ENCODE measurements at regions not wholly inside any gene's neighbourhood (a gene's known extent, or its start where the extent isn't known, plus 50 kb on each side); places are given as distances from the start of the nearest gene placed in this dataset.
"Not testable (repeated sequence)": the region's sequence is repeated elsewhere in the genome, so short reads cannot be mapped to it uniquely, and the experiment has no call there.

- not testable (repeated sequence) for DNase-seq (ENCODE audit: low read depth in 1 of 2, low spot score in 1 of 2); H3K27me3 ChIP-seq (ENCODE audit: insufficient read depth, poor library complexity, severe bottlenecking); H3K4me3 ChIP-seq (replicated peaks; ENCODE audit: insufficient read depth, low read length); H3K27ac ChIP-seq (replicated peaks)
These were observed 59.0 kb upstream of the NUTM2F start for GRCh38 chr9:94387338-94388010.

GRCh38 chr9:94388011-94388406 lies 59.6 kb upstream of the NUTM2F start:
- not testable (repeated sequence) for DNase-seq (ENCODE audit: low read depth in 1 of 2, low spot score in 1 of 2); H3K27me3 ChIP-seq (ENCODE audit: insufficient read depth, poor library complexity, severe bottlenecking); H3K27ac ChIP-seq (replicated peaks); H3K4me3 ChIP-seq (replicated peaks; ENCODE audit: insufficient read depth, low read length)

- not testable (repeated sequence) for H3K4me3 ChIP-seq (replicated peaks; ENCODE audit: insufficient read depth, low read length); H3K27ac ChIP-seq (replicated peaks); H3K27me3 ChIP-seq (ENCODE audit: insufficient read depth, poor library complexity, severe bottlenecking); DNase-seq (ENCODE audit: low read depth in 1 of 2, low spot score in 1 of 2)
These were observed 62.1 kb upstream of the NUTM2F start for GRCh38 chr9:94390425-94391098.

- not testable (repeated sequence) for H3K27me3 ChIP-seq (ENCODE audit: insufficient read depth, poor library complexity, severe bottlenecking); H3K27ac ChIP-seq (replicated peaks); DNase-seq (ENCODE audit: low read depth in 1 of 2, low spot score in 1 of 2); H3K4me3 ChIP-seq (replicated peaks; ENCODE audit: insufficient read depth, low read length)
These were observed 64.7 kb upstream of the NUTM2F start for GRCh38 chr9:94392971-94393624.

GRCh38 chr9:94397766-94398379 lies 69.4 kb upstream of the NUTM2F start:
- not testable (repeated sequence) for H3K27ac ChIP-seq (replicated peaks); DNase-seq (ENCODE audit: low read depth in 1 of 2, low spot score in 1 of 2); H3K27me3 ChIP-seq (ENCODE audit: insufficient read depth, poor library complexity, severe bottlenecking); H3K4me3 ChIP-seq (replicated peaks; ENCODE audit: insufficient read depth, low read length)

- H3K4me3 ChIP-seq (replicated peaks; ENCODE audit: insufficient read depth, low read length); DNase-seq (ENCODE audit: low read depth in 1 of 2, low spot score in 1 of 2); H3K27me3 ChIP-seq (ENCODE audit: insufficient read depth, poor library complexity, severe bottlenecking); H3K27ac ChIP-seq (replicated peaks): not testable (repeated sequence)
These were observed 72.0 kb upstream of the NUTM2F start for GRCh38 chr9:94400461-94400860.

- DNase-seq (ENCODE audit: low read depth in 1 of 2, low spot score in 1 of 2); H3K27me3 ChIP-seq (ENCODE audit: insufficient read depth, poor library complexity, severe bottlenecking); H3K4me3 ChIP-seq (replicated peaks; ENCODE audit: insufficient read depth, low read length); H3K27ac ChIP-seq (replicated peaks): not testable (repeated sequence)
These were observed 74.4 kb upstream of the NUTM2F start for GRCh38 chr9:94402795-94403194.

- not testable (repeated sequence) for H3K27me3 ChIP-seq (ENCODE audit: insufficient read depth, poor library complexity, severe bottlenecking); DNase-seq (ENCODE audit: low read depth in 1 of 2, low spot score in 1 of 2); H3K27ac ChIP-seq (replicated peaks); H3K4me3 ChIP-seq (replicated peaks; ENCODE audit: insufficient read depth, low read length)
These were observed 75.1 kb upstream of the NUTM2F start for GRCh38 chr9:94403571-94403970.

GRCh38 chr9:94413665-94414064 lies 85.2 kb upstream of the NUTM2F start:
- not testable (repeated sequence) for H3K27me3 ChIP-seq (ENCODE audit: insufficient read depth, poor library complexity, severe bottlenecking); H3K4me3 ChIP-seq (replicated peaks; ENCODE audit: insufficient read depth, low read length); H3K27ac ChIP-seq (replicated peaks); DNase-seq (ENCODE audit: low read depth in 1 of 2, low spot score in 1 of 2)

GRCh38 chr9:94415111-94415510 lies 86.7 kb upstream of the NUTM2F start:
- not testable (repeated sequence) for H3K4me3 ChIP-seq (replicated peaks; ENCODE audit: insufficient read depth, low read length); H3K27me3 ChIP-seq (ENCODE audit: insufficient read depth, poor library complexity, severe bottlenecking); H3K27ac ChIP-seq (replicated peaks); DNase-seq (ENCODE audit: low read depth in 1 of 2, low spot score in 1 of 2)

- H3K27me3 ChIP-seq (ENCODE audit: insufficient read depth, poor library complexity, severe bottlenecking); H3K4me3 ChIP-seq (replicated peaks; ENCODE audit: insufficient read depth, low read length); DNase-seq (ENCODE audit: low read depth in 1 of 2, low spot score in 1 of 2); H3K27ac ChIP-seq (replicated peaks): not testable (repeated sequence)
These were observed 91.7 kb upstream of the NUTM2F start for GRCh38 chr9:94420098-94420497.

- DNase-seq (ENCODE audit: low read depth in 1 of 2, low spot score in 1 of 2); H3K4me3 ChIP-seq (replicated peaks; ENCODE audit: insufficient read depth, low read length); H3K27me3 ChIP-seq (ENCODE audit: insufficient read depth, poor library complexity, severe bottlenecking); H3K27ac ChIP-seq (replicated peaks): not testable (repeated sequence)
These were observed 93.5 kb upstream of the NUTM2F start for GRCh38 chr9:94421951-94422350.

- not testable (repeated sequence) for H3K4me3 ChIP-seq (replicated peaks; ENCODE audit: insufficient read depth, low read length); H3K27me3 ChIP-seq (ENCODE audit: insufficient read depth, poor library complexity, severe bottlenecking); H3K27ac ChIP-seq (replicated peaks); DNase-seq (ENCODE audit: low read depth in 1 of 2, low spot score in 1 of 2)
These were observed 96.9 kb upstream of the NUTM2F start for GRCh38 chr9:94425312-94425711.

GRCh38 chr9:94437128-94437527 lies 108.7 kb upstream of the NUTM2F start:
- not testable (repeated sequence) for H3K4me3 ChIP-seq (replicated peaks; ENCODE audit: insufficient read depth, low read length); H3K27me3 ChIP-seq (ENCODE audit: insufficient read depth, poor library complexity, severe bottlenecking); DNase-seq (ENCODE audit: low read depth in 1 of 2, low spot score in 1 of 2); H3K27ac ChIP-seq (replicated peaks)

- not testable (repeated sequence) for DNase-seq (ENCODE audit: low read depth in 1 of 2, low spot score in 1 of 2); H3K27ac ChIP-seq (replicated peaks); H3K4me3 ChIP-seq (replicated peaks; ENCODE audit: insufficient read depth, low read length); H3K27me3 ChIP-seq (ENCODE audit: insufficient read depth, poor library complexity, severe bottlenecking)
These were observed 109.9 kb upstream of the NUTM2F start for GRCh38 chr9:94438336-94438735.

Data from HL-60 (cell line).